Psoas muscle (tissue), 7 donors: ENCODE measurements at regions not wholly inside any gene's neighbourhood (a gene's known extent, or its start where the extent isn't known, plus 50 kb on each side); places are given as distances from the start of the nearest gene placed in this dataset.

Experiments
- ATAC-seq, 4 donors: fragments of 200-7000 bp; cut with Tn5 transposase; one replicate each; pipeline ENCODE4 v1.9.1; 2020; ENCODE audit warnings: moderate library complexity in 3 of 4, mild to moderate bottlenecking in 2 of 4
- DNase-seq, 2 donors: peaks; one replicate each; pipeline ENCODE4 v3.0.0-alpha.2; 2020
- H3K27ac ChIP-seq: fragments of 200-600 bp; one replicate; pipeline ENCODE4 v1.8.0; 2022
- H3K27me3 ChIP-seq, 3 donors: fragments of 200-600 bp in 1 of 3; one replicate each; pipeline versions ENCODE4 v1.6.1 to v1.8.0; 2013 to 2022; ENCODE audit warnings: low read length in 2 of 3, mild to moderate bottlenecking in 2 of 3, moderate library complexity in 1 of 3; ENCODE audit not compliant: insufficient read depth in 3 of 3
- H3K36me3 ChIP-seq, 2 donors: fragments of 200-600 bp in 1 of 2; one replicate each; pipeline versions ENCODE4 v1.6.1 to v1.8.0; 2013 to 2022; ENCODE audit warnings: low read depth in 1 of 2, mild to moderate bottlenecking in 1 of 2, moderate library complexity in 1 of 2; ENCODE audit not compliant: insufficient read depth in 1 of 2
- H3K4me1 ChIP-seq: fragments of 200-600 bp; one replicate; pipeline ENCODE4 v1.8.0; 2022
- H3K4me3 ChIP-seq: fragments of 200-600 bp; one replicate; pipeline ENCODE4 v1.8.0; 2022; ENCODE audit warnings: mild to moderate bottlenecking
- H3K9me3 ChIP-seq: fragments of 200-600 bp; one replicate; pipeline ENCODE4 v1.8.0; 2022
- WGBS, 3 donors: extraction: QIAGEN DNeasy Blood & Tissue Kit; methylation state at CpG; one replicate each; pipeline versions ENCODE4 v1.1.6 to v1.1.7; 2013; 5-methylcytosine and 5-hydroxymethylcytosine counted together
- intact Hi-C, 2 donors: fragments of 100-400 bp; cut with DNase I; formaldehyde crosslinking; loops; one replicate each; pipeline versions ENCODE4 v1.11.0 to v1.14.2; 2022
- TF ChIP-seq, protein P1 (sequence below): fragments of 200-600 bp; IDR thresholded peaks from one replicate; pipeline ENCODE4 v1.8.0; 2022; ENCODE audit warnings: antibody characterized with exemption
- donor health status: healthy with polysubstance abuse.
- donor health status: DM: no; HTN: no; CAD: no; lungs with moderate emphysema.
- donor health status: Bipolar disorder and iron deficiency.
- donor health status: healthy.
- donor health status: DM: yes; HTN: yes; CAD: no.
- donor health status: DM: no; HTN: no; CAD: no.
- donor health status: DM: yes; HTN: yes; CAD: no.

DNA sequence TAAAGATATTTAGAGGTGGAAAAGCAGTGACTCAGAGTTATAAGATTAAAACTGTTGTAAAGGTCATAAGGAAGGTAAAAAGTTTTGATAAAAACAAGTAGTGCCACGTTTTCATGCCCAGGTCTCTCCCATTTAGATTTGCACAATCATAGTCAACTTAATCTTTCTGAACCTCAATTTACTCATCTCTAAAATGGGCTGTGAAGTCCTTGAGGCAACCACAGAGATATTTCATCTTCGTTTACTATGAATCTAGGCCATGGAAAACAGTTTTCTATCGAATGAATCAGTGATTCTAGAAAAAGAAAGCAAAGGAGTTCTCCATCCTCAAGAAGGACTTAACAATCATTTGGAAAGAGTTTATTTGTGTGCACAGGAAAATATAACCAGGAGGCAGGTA, 190.2 kb downstream of the EDN1 start:
- ATAC-seq: no peak
- H3K27ac ChIP-seq: no peak overlapping the region
- TF ChIP-seq, protein P1, sequence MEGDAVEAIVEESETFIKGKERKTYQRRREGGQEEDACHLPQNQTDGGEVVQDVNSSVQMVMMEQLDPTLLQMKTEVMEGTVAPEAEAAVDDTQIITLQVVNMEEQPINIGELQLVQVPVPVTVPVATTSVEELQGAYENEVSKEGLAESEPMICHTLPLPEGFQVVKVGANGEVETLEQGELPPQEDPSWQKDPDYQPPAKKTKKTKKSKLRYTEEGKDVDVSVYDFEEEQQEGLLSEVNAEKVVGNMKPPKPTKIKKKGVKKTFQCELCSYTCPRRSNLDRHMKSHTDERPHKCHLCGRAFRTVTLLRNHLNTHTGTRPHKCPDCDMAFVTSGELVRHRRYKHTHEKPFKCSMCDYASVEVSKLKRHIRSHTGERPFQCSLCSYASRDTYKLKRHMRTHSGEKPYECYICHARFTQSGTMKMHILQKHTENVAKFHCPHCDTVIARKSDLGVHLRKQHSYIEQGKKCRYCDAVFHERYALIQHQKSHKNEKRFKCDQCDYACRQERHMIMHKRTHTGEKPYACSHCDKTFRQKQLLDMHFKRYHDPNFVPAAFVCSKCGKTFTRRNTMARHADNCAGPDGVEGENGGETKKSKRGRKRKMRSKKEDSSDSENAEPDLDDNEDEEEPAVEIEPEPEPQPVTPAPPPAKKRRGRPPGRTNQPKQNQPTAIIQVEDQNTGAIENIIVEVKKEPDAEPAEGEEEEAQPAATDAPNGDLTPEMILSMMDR: no peak
- no peaks in the 10 kb centered on the region for H3K9me3 ChIP-seq
- no peaks in the 10 kb centered on the region for H3K4me1 ChIP-seq
- DNase-seq: no peak
- no peak overlapping the region for H3K4me3 ChIP-seq
- intact Hi-C loops: no loop called here
- no peaks in the 10 kb centered on the region for H3K36me3 ChIP-seq
- H3K27me3 ChIP-seq: no peaks in the 10 kb centered on the region
- 77 to 81% (median 80%) methylated on average over 3 of the region's 3 CpGs for WGBS, 3 donors

GRCh38 chr6:12481292-12481691, 191.1 kb downstream of the EDN1 start:
- Histone ChIP-seq H3K4me1 (no peaks in the 10 kb centered on the region), H3K36me3 (no peaks in the 10 kb centered on the region), H3K4me3 (no peak overlapping the region), H3K27ac (no peak overlapping the region), H3K9me3 (no peaks in the 10 kb centered on the region), H3K27me3 (no peaks in the 10 kb centered on the region)
- ATAC-seq (no peak), DNase-seq (no peak)
- intact Hi-C loops: no loop called here
- 90 to 95% (median 94%) methylated on average over 2 of the region's 2 CpGs for WGBS, 3 donors
- TF ChIP-seq, protein P1: no peak

DNA sequence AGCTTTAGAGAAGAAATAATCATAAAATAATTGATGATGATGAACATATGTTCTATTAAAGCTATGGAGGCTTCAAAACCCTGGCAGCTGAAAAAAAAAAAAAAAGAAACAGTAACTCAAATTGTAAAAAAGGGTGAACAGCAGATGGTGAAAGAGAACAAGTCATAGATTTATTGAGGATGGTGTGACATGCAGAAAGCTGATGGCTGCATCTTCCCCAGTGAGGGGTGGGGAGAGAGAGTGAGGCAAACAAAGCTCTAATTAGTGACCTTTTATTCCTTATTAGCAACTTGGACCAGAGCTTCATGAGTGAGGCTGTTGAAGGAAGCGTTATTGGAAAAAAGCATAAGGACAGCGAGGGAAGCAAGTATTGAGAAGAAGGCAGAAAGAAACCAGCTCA, 191.7 kb downstream of the EDN1 start:
- Histone ChIP-seq H3K27me3 (no peaks in the 10 kb centered on the region), H3K9me3 (no peaks in the 10 kb centered on the region), H3K4me3 (no peak overlapping the region), H3K4me1 (no peaks in the 10 kb centered on the region), H3K36me3 (no peaks in the 10 kb centered on the region), H3K27ac (no peak overlapping the region)
- WGBS, 3 donors: 92 to 94% (median 92%) methylated on average over 2 of the region's 2 CpGs
- no peak for ATAC-seq
- DNase-seq: no peak
- TF ChIP-seq, protein P1: no peak
- intact Hi-C loops: no loop called here

DNA sequence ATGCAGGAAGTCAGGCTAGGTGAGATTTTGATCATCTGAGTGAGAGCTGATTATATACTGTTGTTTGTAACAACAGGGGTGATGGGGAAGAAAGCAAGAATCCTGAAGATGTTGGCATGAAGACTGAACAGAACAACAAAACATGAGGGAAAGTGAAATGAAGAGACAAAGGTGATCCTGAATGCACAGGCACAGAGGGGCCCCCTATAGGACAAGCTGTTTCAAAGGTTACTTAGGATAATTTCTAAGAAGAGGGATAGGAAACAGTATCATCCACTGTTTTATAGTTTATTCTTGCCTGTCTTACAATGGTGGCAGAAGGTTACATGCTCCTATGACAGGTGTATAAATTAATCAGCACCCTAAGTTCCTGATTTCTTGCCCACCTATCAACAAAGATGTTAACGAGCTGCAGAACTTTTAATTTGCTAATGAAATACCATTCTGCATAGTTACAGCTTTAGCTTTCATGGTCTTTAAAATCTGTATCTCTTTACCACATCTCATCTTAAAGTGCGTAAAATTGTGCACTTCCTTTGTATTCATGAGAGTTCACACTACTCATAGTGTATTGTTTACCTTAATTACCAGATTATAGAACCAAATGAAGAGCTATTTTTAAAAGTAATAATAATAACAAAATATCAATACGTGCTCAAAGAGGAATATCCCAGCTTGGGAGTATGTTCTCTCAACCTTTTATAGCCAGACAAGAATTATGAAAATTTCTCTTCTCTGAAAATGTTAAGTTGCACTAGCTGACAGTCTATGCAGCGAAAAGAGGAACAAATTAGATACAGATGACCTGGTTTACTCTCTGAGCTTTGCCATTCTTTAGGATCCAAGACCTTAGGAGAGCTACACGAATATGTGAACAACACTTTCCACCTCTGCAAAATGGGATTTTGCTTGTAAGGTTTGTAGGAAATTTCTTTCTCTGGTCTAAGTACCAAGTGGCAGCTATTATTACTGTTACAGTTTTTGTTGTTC, 192.5 kb downstream of the EDN1 start:
- H3K4me3 ChIP-seq: no peak overlapping the region
- no peaks in the 10 kb centered on the region for H3K36me3 ChIP-seq
- no peak overlapping the region for H3K27ac ChIP-seq
- intact Hi-C loops: no loop called here
- DNase-seq (no peak), ATAC-seq (no peak)
- WGBS, 3 donors: 64 to 76% (median 71%) methylated on average over 5 of the region's 5 CpGs
- no peaks in the 10 kb centered on the region for H3K27me3 ChIP-seq
- H3K9me3 ChIP-seq: no peaks in the 10 kb centered on the region
- TF ChIP-seq, protein P1: no peak
- no peaks in the 10 kb centered on the region for H3K4me1 ChIP-seq
